ENCODE measurements at regions not wholly inside any gene's neighbourhood (a gene's known extent, or its start where the extent isn't known, plus 50 kb on each side); places are given as distances from the start of the nearest gene placed in this dataset.

DNA sequence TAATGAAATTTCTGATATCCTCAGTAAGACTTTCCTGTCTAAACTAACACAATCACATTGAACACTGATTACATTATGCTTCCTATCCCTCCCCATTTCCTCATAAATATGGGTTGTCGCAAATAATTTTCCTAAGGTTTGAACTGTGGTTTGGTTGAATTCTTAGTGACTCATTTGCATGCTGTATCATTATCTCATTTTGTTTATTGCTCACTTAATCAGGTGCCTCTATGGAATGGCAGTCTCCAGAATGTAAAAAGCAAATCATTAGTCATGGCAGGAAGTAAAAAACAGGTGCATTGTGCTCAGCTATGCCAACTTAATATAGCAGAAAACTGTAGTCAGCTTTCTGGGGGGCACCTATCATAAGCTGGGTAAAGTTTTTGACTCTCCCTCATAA is 216.0 kb upstream of the ZBTB20 start (continued):
- TF ChIP-seq, protein P1, sequence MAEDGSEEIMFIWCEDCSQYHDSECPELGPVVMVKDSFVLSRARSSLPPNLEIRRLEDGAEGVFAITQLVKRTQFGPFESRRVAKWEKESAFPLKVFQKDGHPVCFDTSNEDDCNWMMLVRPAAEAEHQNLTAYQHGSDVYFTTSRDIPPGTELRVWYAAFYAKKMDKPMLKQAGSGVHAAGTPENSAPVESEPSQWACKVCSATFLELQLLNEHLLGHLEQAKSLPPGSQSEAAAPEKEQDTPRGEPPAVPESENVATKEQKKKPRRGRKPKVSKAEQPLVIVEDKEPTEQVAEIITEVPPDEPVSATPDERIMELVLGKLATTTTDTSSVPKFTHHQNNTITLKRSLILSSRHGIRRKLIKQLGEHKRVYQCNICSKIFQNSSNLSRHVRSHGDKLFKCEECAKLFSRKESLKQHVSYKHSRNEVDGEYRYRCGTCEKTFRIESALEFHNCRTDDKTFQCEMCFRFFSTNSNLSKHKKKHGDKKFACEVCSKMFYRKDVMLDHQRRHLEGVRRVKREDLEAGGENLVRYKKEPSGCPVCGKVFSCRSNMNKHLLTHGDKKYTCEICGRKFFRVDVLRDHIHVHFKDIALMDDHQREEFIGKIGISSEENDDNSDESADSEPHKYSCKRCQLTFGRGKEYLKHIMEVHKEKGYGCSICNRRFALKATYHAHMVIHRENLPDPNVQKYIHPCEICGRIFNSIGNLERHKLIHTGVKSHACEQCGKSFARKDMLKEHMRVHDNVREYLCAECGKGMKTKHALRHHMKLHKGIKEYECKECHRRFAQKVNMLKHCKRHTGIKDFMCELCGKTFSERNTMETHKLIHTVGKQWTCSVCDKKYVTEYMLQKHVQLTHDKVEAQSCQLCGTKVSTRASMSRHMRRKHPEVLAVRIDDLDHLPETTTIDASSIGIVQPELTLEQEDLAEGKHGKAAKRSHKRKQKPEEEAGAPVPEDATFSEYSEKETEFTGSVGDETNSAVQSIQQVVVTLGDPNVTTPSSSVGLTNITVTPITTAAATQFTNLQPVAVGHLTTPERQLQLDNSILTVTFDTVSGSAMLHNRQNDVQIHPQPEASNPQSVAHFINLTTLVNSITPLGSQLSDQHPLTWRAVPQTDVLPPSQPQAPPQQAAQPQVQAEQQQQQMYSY (CRISPR knock-in tag; IDR thresholded peaks at IDR 0.05), result no peak
- TF ChIP-seq NFYB (IDR thresholded peaks at IDR 0.05; ENCODE audit: insufficient read depth, low read depth, low read length) (no peak), ZSCAN29 (IDR thresholded peaks at IDR 0.05) (no peak), HCFC1 (IDR thresholded peaks at IDR 0.05; ENCODE audit: low read length) (no peak)
- TF ChIP-seq, protein P2, sequence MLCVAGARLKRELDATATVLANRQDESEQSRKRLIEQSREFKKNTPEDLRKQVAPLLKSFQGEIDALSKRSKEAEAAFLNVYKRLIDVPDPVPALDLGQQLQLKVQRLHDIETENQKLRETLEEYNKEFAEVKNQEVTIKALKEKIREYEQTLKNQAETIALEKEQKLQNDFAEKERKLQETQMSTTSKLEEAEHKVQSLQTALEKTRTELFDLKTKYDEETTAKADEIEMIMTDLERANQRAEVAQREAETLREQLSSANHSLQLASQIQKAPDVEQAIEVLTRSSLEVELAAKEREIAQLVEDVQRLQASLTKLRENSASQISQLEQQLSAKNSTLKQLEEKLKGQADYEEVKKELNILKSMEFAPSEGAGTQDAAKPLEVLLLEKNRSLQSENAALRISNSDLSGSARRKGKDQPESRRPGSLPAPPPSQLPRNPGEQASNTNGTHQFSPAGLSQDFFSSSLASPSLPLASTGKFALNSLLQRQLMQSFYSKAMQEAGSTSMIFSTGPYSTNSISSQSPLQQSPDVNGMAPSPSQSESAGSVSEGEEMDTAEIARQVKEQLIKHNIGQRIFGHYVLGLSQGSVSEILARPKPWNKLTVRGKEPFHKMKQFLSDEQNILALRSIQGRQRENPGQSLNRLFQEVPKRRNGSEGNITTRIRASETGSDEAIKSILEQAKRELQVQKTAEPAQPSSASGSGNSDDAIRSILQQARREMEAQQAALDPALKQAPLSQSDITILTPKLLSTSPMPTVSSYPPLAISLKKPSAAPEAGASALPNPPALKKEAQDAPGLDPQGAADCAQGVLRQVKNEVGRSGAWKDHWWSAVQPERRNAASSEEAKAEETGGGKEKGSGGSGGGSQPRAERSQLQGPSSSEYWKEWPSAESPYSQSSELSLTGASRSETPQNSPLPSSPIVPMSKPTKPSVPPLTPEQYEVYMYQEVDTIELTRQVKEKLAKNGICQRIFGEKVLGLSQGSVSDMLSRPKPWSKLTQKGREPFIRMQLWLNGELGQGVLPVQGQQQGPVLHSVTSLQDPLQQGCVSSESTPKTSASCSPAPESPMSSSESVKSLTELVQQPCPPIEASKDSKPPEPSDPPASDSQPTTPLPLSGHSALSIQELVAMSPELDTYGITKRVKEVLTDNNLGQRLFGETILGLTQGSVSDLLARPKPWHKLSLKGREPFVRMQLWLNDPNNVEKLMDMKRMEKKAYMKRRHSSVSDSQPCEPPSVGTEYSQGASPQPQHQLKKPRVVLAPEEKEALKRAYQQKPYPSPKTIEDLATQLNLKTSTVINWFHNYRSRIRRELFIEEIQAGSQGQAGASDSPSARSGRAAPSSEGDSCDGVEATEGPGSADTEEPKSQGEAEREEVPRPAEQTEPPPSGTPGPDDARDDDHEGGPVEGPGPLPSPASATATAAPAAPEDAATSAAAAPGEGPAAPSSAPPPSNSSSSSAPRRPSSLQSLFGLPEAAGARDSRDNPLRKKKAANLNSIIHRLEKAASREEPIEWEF (IDR thresholded peaks at IDR 0.05; ENCODE audit: insufficient replicate concordance, low read depth, low read length), result no peak
